Gastrocnemius medialis (tissue), 4 donors: ENCODE measurements at regions not wholly inside any gene's neighbourhood (a gene's known extent, or its start where the extent isn't known, plus 50 kb on each side); places are given as distances from the start of the nearest gene placed in this dataset.

Experiments
- CTCF ChIP-seq, 5 experiments: fragments of 450-650 bp in 3 of 5; fragments of 200-600 bp in 2 of 5; sonication (generic) in 2 of 5; IDR thresholded peaks in 4 of 5; conservative IDR thresholded peaks in 1 of 5; 1 replicate in 4 of 5; 2 replicates in 1 of 5; pipeline ENCODE4 v1.5.1; 2016 to 2019; ENCODE audit warnings: antibody characterized with exemption in 5 of 5, mild to moderate bottlenecking in 3 of 5, moderate library complexity in 3 of 5
- POLR2A ChIP-seq, 2 donors: fragments of 450-650 bp; IDR thresholded peaks; one replicate each; pipeline ENCODE4 v1.6.1; 2017; ENCODE audit warnings: antibody characterized with exemption in 2 of 2, mild to moderate bottlenecking in 2 of 2, moderate library complexity in 2 of 2

- no peak for TF ChIP-seq CTCF (IDR thresholded peaks at IDR 0.05 in 4 of 5, conservative IDR thresholded peaks at IDR 0.05 in 1 of 5)
- TF ChIP-seq POLR2A (IDR thresholded peaks at IDR 0.05), result no peak
These were observed 338.2 kb upstream of the NAV3 start for GRCh38 chr12:77492536-77492935.
